ENCODE measurements at regions not wholly inside any gene's neighbourhood (a gene's known extent, or its start where the extent isn't known, plus 50 kb on each side); places are given as distances from the start of the nearest gene placed in this dataset.
"Not testable (repeated sequence)": the region's sequence is repeated elsewhere in the genome, so short reads cannot be mapped to it uniquely, and the experiment has no call there.

GRCh38 chr5:114790403-114790792, 379.3 kb downstream of the TRIM36 start:
- no peak for FAIRE-seq

GRCh38 chr5:114789773-114790402, 379.8 kb downstream of the TRIM36 start:
- no peak for FAIRE-seq

GRCh38 chr5:114782869-114783268, 386.8 kb downstream of the TRIM36 start:
- FAIRE-seq = no peak

- no peak for FAIRE-seq
Measured at GRCh38 chr5:114782177-114782576, 387.5 kb downstream of the TRIM36 start.

GRCh38 chr5:114780290-114780689, 389.4 kb downstream of the TRIM36 start:
- no peak for FAIRE-seq

- no peak for FAIRE-seq
Measured at GRCh38 chr5:114744406-114744805, 382.5 kb downstream of the KCNN2 start.

- FAIRE-seq = no peak
Measured at GRCh38 chr5:114734238-114734637, 372.4 kb downstream of the KCNN2 start.

GRCh38 chr5:114729986-114730385, 368.1 kb downstream of the KCNN2 start:
- FAIRE-seq = no peak

GRCh38 chr5:114727358-114727757, 365.5 kb downstream of the KCNN2 start:
- no peak for FAIRE-seq

- FAIRE-seq = no peak
Measured at GRCh38 chr5:114726131-114726530, 364.3 kb downstream of the KCNN2 start.

- FAIRE-seq = no peak
Measured at GRCh38 chr5:114719268-114719667, 357.4 kb downstream of the KCNN2 start.

- no peak for FAIRE-seq
Measured at GRCh38 chr5:114716955-114717354, 355.1 kb downstream of the KCNN2 start.

GRCh38 chr5:114704225-114704893, 342.5 kb downstream of the KCNN2 start:
- FAIRE-seq = not testable (repeated sequence)

GRCh38 chr5:114702731-114703130, 340.9 kb downstream of the KCNN2 start:
- FAIRE-seq = no peak

- no peak for FAIRE-seq
Measured at GRCh38 chr5:114702136-114702535, 340.3 kb downstream of the KCNN2 start.

- FAIRE-seq = no peak
Measured at GRCh38 chr5:114700823-114701222, 339.0 kb downstream of the KCNN2 start.

- FAIRE-seq = no peak
Measured at GRCh38 chr5:114695292-114695904, 333.5 kb downstream of the KCNN2 start.

- no peak for FAIRE-seq
Measured at GRCh38 chr5:114686356-114686755, 324.5 kb downstream of the KCNN2 start.

GRCh38 chr5:114678778-114679177, 316.9 kb downstream of the KCNN2 start:
- FAIRE-seq = no peak

- no peak for FAIRE-seq
Measured at GRCh38 chr5:114665551-114665950, 303.7 kb downstream of the KCNN2 start.

- FAIRE-seq = no peak
Measured at GRCh38 chr5:114660791-114661190, 298.9 kb downstream of the KCNN2 start.

GRCh38 chr5:114658194-114658593, 296.3 kb downstream of the KCNN2 start:
- FAIRE-seq = no peak

GRCh38 chr5:114657342-114658130, 295.7 kb downstream of the KCNN2 start:
- no peak for FAIRE-seq

GRCh38 chr5:114649878-114650277, 288.0 kb downstream of the KCNN2 start:
- FAIRE-seq = no peak

All from TTC549 (cell line).